HG03025 (cell line): ENCODE measurements at regions not wholly inside any gene's neighbourhood (a gene's known extent, or its start where the extent isn't known, plus 50 kb on each side); places are given as distances from the start of the nearest gene placed in this dataset.
A peak's percentile ranks its signal among the peaks of the same experiment; 100 is the strongest.

Experiments
- ATAC-seq: cut with Tn5 transposase; IDR thresholded peaks from one replicate; pipeline ENCODE4 v1.9.1; 2021; ENCODE audit warnings: mild to moderate bottlenecking, moderate library complexity; ENCODE audit not compliant: unreplicated experiment, low FRiP score

GRCh38 chr4:122555216-122555615, 65.7 kb downstream of the IL21 start:
- ATAC-seq = no peak

GRCh38 chr4:122553432-122553831, 67.4 kb downstream of the IL21 start:
- no peak for ATAC-seq

- no peak for ATAC-seq
Measured at GRCh38 chr4:122552898-122553297, 68.0 kb downstream of the IL21 start.

- no peak for ATAC-seq
Measured at GRCh38 chr4:122548886-122549630, 71.8 kb downstream of the IL21 start.

- no peak for ATAC-seq
Measured at GRCh38 chr4:122548452-122548851, 72.4 kb downstream of the IL21 start.

GRCh38 chr4:122542411-122543236, 78.2 kb downstream of the IL21 start:
- peak; percentile 93 for ATAC-seq

GRCh38 chr4:122541996-122542395, 78.9 kb downstream of the IL21 start:
- no peak for ATAC-seq

- ATAC-seq = no peak
Measured at GRCh38 chr4:122540838-122541237, 80.0 kb downstream of the IL21 start.

GRCh38 chr4:122539861-122540465, 80.9 kb downstream of the IL21 start:
- ATAC-seq = no peak

GRCh38 chr4:122537388-122538135, 81.0 kb upstream of the IL2 start:
- no peak for ATAC-seq

- no peak for ATAC-seq
Measured at GRCh38 chr4:122536001-122536400, 79.5 kb upstream of the IL2 start.

GRCh38 chr4:122534776-122535175, 78.3 kb upstream of the IL2 start:
- no peak for ATAC-seq

- no peak for ATAC-seq
Measured at GRCh38 chr4:122533841-122534240, 77.3 kb upstream of the IL2 start.

GRCh38 chr4:122532766-122533165, 76.2 kb upstream of the IL2 start:
- no peak for ATAC-seq

GRCh38 chr4:122531514-122531913, 75.0 kb upstream of the IL2 start:
- no peak for ATAC-seq

- ATAC-seq = no peak
Measured at GRCh38 chr4:122531038-122531437, 74.5 kb upstream of the IL2 start.

- no peak for ATAC-seq
Measured at GRCh38 chr4:122528879-122529278, 72.4 kb upstream of the IL2 start.

GRCh38 chr4:122525865-122526264, 69.3 kb upstream of the IL2 start:
- no peak for ATAC-seq

- ATAC-seq = no peak
Measured at GRCh38 chr4:122524176-122524575, 67.7 kb upstream of the IL2 start.

GRCh38 chr4:122522944-122523343, 66.4 kb upstream of the IL2 start:
- ATAC-seq = no peak

GRCh38 chr4:122517345-122517744, 60.8 kb upstream of the IL2 start:
- no peak for ATAC-seq
